Psoas muscle (tissue), 7 donors: ENCODE measurements at regions not wholly inside any gene's neighbourhood (a gene's known extent, or its start where the extent isn't known, plus 50 kb on each side); places are given as distances from the start of the nearest gene placed in this dataset.

ENCODE experiments used
- ATAC-seq, 4 donors: fragments of 200-7000 bp; cut with Tn5 transposase; one replicate each; pipeline ENCODE4 v1.9.1; 2020; ENCODE audit warnings: moderate library complexity in 3 of 4, mild to moderate bottlenecking in 2 of 4
- DNase-seq, 2 donors: peaks; one replicate each; pipeline ENCODE4 v3.0.0-alpha.2; 2020
- H3K27ac ChIP-seq: fragments of 200-600 bp; one replicate; pipeline ENCODE4 v1.8.0; 2022
- H3K27me3 ChIP-seq, 3 donors: fragments of 200-600 bp in 1 of 3; one replicate each; pipeline versions ENCODE4 v1.6.1 to v1.8.0; 2013 to 2022; ENCODE audit warnings: low read length in 2 of 3, mild to moderate bottlenecking in 2 of 3, moderate library complexity in 1 of 3; ENCODE audit not compliant: insufficient read depth in 3 of 3
- H3K36me3 ChIP-seq, 2 donors: fragments of 200-600 bp in 1 of 2; one replicate each; pipeline versions ENCODE4 v1.6.1 to v1.8.0; 2013 to 2022; ENCODE audit warnings: low read depth in 1 of 2, mild to moderate bottlenecking in 1 of 2, moderate library complexity in 1 of 2; ENCODE audit not compliant: insufficient read depth in 1 of 2
- H3K4me1 ChIP-seq: fragments of 200-600 bp; one replicate; pipeline ENCODE4 v1.8.0; 2022
- H3K4me3 ChIP-seq: fragments of 200-600 bp; one replicate; pipeline ENCODE4 v1.8.0; 2022; ENCODE audit warnings: mild to moderate bottlenecking
- H3K9me3 ChIP-seq: fragments of 200-600 bp; one replicate; pipeline ENCODE4 v1.8.0; 2022
- WGBS, 3 donors: extraction: QIAGEN DNeasy Blood & Tissue Kit; methylation state at CpG; one replicate each; pipeline versions ENCODE4 v1.1.6 to v1.1.7; 2013; 5-methylcytosine and 5-hydroxymethylcytosine counted together
- intact Hi-C, 2 donors: fragments of 100-400 bp; cut with DNase I; formaldehyde crosslinking; loops; one replicate each; pipeline versions ENCODE4 v1.11.0 to v1.14.2; 2022
- TF ChIP-seq, protein P1 (sequence below): fragments of 200-600 bp; IDR thresholded peaks from one replicate; pipeline ENCODE4 v1.8.0; 2022; ENCODE audit warnings: antibody characterized with exemption
- donor health status: healthy with polysubstance abuse.
- donor health status: DM: no; HTN: no; CAD: no; lungs with moderate emphysema.
- donor health status: Bipolar disorder and iron deficiency.
- donor health status: healthy.
- donor health status: DM: yes; HTN: yes; CAD: no.
- donor health status: DM: no; HTN: no; CAD: no.
- donor health status: DM: yes; HTN: yes; CAD: no.

DNA sequence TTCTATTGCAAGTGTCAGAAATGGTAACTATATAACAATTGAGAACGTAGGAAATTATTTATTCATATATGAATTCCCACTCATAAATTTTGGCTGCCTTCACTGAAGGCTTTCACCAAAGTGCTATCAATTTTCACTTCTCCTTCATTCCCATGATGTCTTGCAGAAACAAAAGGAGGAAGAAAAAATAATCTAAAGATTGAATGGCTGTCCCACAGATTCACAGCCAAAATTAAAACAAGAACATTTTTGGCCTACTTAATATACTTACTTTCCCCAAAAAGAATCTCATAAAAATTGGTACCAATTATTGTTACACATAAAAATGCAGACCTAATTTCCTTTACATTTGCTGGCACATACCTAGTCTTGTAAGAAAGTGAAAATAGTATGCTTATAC is 616.1 kb downstream of the CD109 start:
- TF ChIP-seq, protein P1, sequence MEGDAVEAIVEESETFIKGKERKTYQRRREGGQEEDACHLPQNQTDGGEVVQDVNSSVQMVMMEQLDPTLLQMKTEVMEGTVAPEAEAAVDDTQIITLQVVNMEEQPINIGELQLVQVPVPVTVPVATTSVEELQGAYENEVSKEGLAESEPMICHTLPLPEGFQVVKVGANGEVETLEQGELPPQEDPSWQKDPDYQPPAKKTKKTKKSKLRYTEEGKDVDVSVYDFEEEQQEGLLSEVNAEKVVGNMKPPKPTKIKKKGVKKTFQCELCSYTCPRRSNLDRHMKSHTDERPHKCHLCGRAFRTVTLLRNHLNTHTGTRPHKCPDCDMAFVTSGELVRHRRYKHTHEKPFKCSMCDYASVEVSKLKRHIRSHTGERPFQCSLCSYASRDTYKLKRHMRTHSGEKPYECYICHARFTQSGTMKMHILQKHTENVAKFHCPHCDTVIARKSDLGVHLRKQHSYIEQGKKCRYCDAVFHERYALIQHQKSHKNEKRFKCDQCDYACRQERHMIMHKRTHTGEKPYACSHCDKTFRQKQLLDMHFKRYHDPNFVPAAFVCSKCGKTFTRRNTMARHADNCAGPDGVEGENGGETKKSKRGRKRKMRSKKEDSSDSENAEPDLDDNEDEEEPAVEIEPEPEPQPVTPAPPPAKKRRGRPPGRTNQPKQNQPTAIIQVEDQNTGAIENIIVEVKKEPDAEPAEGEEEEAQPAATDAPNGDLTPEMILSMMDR = no peak
- WGBS, 3 donors = 43 to 58% (median 44%) methylated on average over 1 of the region's 1 CpG

DNA sequence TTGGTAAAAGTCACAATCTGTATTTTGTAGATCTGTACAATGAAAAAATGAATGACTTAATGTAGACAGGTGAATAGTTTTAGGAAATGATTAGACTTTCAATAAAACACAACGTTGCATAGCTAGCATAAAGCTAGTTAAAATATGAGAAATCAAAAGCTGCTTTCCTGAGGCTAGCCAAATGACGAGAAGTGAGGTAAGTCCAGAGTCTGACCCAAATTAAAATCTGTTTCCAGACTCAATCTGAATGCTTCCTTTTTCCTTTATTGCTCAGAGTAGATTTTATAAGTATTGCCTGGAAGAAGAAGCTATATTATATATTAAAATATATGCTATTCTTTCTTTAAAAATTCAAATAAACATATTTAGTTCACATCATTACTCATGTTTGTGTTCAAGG is 615.4 kb downstream of the CD109 start:
- ATAC-seq (no peak), DNase-seq (no peak)
- WGBS, 3 donors = 45 to 61% (median 49%) methylated on average over 2 of the region's 2 CpGs
- TF ChIP-seq, protein P1 = no peak
- Histone ChIP-seq H3K9me3 (no peaks in the 10 kb centered on the region), H3K4me3 (no peak overlapping the region), H3K27me3 (no peaks in the 10 kb centered on the region), H3K27ac (no peak overlapping the region), H3K36me3 (no peaks in the 10 kb centered on the region), H3K4me1 (no peaks in the 10 kb centered on the region)
- intact Hi-C loops = no loop called here

More for the DNA sequence above, 616.1 kb downstream of the CD109 start:
- H3K9me3 ChIP-seq = no peaks in the 10 kb centered on the region
- intact Hi-C loops = no loop called here
- H3K27me3 ChIP-seq = no peaks in the 10 kb centered on the region
- H3K27ac ChIP-seq = no peak overlapping the region
- H3K4me1 ChIP-seq = no peaks in the 10 kb centered on the region
- no peaks in the 10 kb centered on the region for H3K36me3 ChIP-seq
- DNase-seq (no peak), ATAC-seq (no peak)
- H3K4me3 ChIP-seq = no peak overlapping the region

DNA sequence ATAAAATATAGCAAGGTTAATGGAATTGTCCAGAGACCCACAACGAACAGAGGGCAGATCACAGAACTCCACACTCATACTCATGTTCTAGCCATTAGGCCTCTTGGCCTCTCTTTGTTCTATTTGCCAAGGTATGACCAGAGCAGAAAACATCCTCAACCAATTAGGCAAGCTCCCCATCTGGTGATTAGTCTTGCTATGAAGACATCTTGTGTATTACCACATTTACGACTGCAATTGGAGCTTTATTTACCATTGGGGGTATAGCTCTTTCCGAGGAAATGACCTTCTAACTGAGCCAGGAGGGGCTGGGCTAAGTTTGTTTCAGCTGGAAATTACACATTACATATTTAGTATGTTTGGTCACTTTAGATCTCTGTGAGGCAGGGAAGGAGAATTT is 593.9 kb downstream of the CD109 start:
- ATAC-seq (no peak), DNase-seq (no peak)
- 22 to 31% (median 29%) methylated on average over 3 of the region's 3 CpGs for WGBS, 3 donors
- Histone ChIP-seq H3K36me3 (no peaks in the 10 kb centered on the region), H3K27ac (no peak overlapping the region), H3K27me3 (no peaks in the 10 kb centered on the region), H3K4me1 (no peaks in the 10 kb centered on the region), H3K4me3 (no peak overlapping the region), H3K9me3 (no peaks in the 10 kb centered on the region)
- TF ChIP-seq, protein P1 = no peak
- intact Hi-C loops = no loop called here

DNA sequence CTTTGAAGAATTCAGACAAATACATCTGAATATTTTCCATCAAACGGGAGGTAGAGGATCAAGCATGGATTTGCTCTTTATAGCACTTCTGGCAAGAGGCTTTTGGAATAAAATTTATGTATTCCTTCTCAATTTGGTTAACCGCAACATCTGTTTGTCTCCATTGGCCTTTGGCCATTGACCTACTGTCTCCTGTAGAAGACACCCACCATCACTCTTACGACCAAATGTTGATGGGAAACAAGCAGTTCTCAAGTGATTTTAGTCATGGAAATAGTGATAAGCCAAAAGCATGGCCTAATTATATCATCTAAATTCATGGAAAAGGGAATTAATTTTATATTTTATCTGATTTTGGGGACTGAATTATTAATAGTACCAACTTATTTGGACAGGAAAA is 591.9 kb downstream of the CD109 start:
- H3K27me3 ChIP-seq = no peaks in the 10 kb centered on the region
- no peak for DNase-seq
- no peaks in the 10 kb centered on the region for H3K4me1 ChIP-seq
- TF ChIP-seq, protein P1 = no peak
- no peaks in the 10 kb centered on the region for H3K9me3 ChIP-seq
- intact Hi-C loops = no loop called here
- no peak for ATAC-seq
- H3K36me3 ChIP-seq = no peaks in the 10 kb centered on the region
- H3K27ac ChIP-seq = no peak overlapping the region
- WGBS, 3 donors = 25 to 36% (median 33%) methylated on average over 3 of the region's 3 CpGs
- no peak overlapping the region for H3K4me3 ChIP-seq

DNA sequence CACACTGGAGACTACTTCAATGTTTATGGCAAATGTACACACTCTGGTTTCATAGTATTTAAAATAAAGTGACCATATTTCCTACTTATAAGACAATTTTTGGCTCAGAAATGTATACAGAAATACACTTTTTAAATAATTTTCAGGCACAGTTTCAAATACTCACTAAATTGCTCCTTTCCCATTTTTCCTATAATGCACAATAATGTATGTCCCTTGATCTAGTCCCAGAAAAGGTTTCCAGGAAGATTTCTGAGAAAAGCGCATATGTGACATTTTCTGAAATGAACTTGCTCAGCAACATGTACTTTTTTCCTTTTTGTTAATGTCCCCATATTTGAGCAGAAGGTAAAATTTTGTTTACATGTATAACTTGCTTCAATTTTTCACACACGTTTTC is 591.4 kb downstream of the CD109 start:
- Histone ChIP-seq H3K4me3 (no peak overlapping the region), H3K9me3 (no peaks in the 10 kb centered on the region), H3K4me1 (no peaks in the 10 kb centered on the region), H3K27ac (no peak overlapping the region), H3K36me3 (no peaks in the 10 kb centered on the region), H3K27me3 (no peaks in the 10 kb centered on the region)
- no peak for ATAC-seq
- intact Hi-C loops = no loop called here
- 66 to 81% (median 74%) methylated on average over 2 of the region's 2 CpGs for WGBS, 3 donors
- TF ChIP-seq, protein P1 = no peak
- DNase-seq = no peak
